Caki2 (cell line): ENCODE measurements at regions not wholly inside any gene's neighbourhood (a gene's known extent, or its start where the extent isn't known, plus 50 kb on each side); places are given as distances from the start of the nearest gene placed in this dataset.

Experiments
- DNase-seq: peaks from one replicate; pipeline ENCODE4 v3.0.0-alpha.2; 2015; ENCODE audit warnings: low read depth
- in situ Hi-C: cut with HindIII; loops from 2 replicates; pipeline ENCODE4 v1.10.0; 2016; ENCODE audit warnings: low sequenced_read_pairs, low pct_unique_long_range_greater_than_20kb, mixed read lengths

- in situ Hi-C loops, result no loop called here
- no peak for DNase-seq
These were observed 296.9 kb upstream of the CDH5 start for GRCh38 chr16:66069587-66069986.

DNA sequence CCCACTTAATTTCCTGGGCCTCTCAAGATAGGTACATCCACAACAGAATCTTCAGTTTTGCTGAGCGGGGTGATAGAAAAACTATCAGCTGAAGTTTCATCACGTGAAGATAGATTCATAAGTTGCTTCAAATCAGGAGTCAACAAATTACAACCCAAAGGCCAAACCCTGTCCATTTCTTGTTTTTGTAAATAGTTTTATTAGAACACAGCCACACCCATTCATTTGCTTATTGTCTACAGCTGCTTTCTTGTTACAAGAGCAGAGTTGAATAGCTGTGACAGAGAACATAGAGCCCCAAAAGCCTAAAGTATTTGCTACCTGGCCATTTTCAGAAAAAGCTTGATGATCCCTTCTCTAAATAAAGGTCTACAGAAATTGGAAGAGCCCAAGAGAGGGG, 300.1 kb upstream of the CDH5 start:
- DNase-seq, result no peak
- in situ Hi-C loops, result no loop called here

GRCh38 chr16:66065925-66066324, 300.6 kb upstream of the CDH5 start:
- in situ Hi-C loops, result no loop called here

GRCh38 chr16:66064801-66065530, 301.5 kb upstream of the CDH5 start:
- DNase-seq, result no peak
- in situ Hi-C loops, result no loop called here

More at GRCh38 chr16:66065925-66066324, 300.6 kb upstream of the CDH5 start:
- DNase-seq, result no peak

DNA sequence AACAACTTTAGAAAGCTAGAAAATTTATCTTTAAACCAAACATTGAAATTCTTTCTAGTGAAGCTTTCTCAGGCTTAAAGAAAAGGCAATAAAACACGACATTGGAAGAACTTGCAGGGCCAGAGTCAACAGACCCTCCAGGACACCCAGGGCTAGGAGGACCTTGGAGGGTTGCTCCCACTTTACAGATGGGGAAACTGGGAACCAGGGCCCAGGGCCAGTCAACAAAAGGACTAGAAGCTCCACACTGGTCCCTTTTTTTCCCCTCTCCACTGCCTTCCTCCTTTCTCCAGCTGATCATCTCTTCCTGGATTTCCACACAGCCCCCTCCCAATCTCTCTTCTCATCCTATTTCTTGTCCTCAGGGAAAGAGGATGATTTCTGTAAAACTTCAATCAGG, 307.7 kb upstream of the CDH5 start:
- no peak for DNase-seq
- in situ Hi-C loops, result no loop called here

DNA sequence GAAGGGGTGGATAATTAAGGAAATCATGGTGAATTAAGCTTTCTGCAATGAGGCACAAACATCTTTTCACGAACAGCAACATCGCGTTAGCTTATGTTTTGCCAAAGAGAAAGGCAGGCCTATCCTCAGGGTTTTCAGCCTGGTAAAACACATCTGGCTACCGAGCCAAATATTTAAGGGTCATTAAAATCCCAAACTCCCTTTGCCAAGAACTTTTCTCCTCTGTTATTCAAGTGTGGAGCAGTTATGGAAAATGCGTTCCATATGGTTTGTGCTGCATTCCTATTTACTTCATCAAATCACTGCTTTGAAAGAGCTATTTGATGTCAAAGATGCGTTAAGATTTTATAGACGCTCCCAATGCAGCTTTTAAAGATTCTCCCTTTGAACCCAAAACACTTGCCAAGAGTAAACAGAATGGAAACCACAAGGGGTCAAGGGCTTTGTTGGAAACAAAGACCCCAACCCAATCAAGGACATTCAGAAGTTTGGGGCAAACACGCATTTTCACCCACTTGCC, 308.3 kb upstream of the CDH5 start:
- in situ Hi-C loops, result no loop called here
- no peak for DNase-seq

- DNase-seq, result no peak
- in situ Hi-C loops, result no loop called here
These were observed 309.4 kb upstream of the CDH5 start for GRCh38 chr16:66057057-66057456.

GRCh38 chr16:66054095-66054494, 312.4 kb upstream of the CDH5 start:
- in situ Hi-C loops, result no loop called here

GRCh38 chr16:66052745-66053144, 313.7 kb upstream of the CDH5 start:
- no peak for DNase-seq
- in situ Hi-C loops, result no loop called here

More at GRCh38 chr16:66054095-66054494, 312.4 kb upstream of the CDH5 start:
- DNase-seq, result no peak

DNA sequence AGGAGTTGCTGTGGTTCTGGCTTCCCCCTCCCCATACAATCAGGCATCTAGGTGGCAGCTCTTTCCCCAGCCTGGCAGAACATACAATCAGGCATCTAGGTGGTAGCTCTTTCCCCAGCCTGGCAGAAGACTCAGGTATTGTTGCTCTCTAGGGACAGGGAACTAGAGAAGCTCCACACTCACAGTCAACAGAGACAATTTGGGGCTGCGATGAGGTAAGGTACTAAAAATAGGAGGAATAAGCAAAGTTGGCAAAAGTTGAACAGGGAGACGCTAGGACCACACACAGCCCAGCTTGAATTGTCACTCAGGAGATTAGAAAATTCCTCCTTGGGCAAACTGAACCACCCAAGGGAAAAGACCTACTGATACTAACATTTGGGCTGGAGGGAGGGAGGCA, 315.5 kb upstream of the CDH5 start:
- no peak for DNase-seq
- in situ Hi-C loops, result no loop called here

DNA sequence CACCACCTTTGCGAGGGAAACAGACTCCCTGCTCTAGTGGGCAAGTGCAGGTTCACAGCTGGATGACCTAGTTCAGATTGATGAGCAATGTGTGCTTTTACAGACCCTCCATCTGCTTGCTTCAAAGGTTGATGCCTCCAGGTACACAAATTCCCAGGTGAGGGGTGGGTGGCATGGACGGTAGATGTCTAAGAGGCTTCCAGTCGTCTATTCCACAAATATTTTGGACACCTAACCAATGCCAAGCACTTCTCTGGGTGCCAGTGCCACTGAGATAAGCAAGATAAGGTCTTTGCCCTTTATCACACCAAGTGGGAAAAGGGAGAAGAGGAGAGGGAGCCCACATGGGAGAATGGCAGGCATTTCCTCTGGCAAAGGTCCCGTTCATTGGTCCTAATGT, 316.6 kb upstream of the CDH5 start:
- no peak for DNase-seq
- in situ Hi-C loops, result no loop called here

DNA sequence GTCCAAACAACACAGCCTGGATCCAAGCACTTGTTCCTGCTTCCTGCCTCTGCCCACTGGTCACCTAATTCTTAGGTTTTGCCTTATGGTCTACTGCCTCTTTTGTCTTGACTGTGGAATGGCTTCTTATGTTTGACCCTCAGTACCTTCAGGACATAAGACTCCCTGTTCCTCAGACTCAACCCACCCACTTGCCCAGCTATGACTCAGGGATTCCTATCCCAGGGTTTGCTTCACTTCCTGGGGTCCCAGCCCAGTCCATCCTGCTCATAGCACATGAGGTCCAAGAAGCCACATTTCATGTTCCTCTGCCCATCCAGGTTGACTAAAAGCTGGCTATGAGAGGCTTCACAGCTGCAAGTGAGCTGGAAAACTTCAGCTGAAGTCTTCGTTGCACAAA, 320.9 kb upstream of the CDH5 start:
- no peak for DNase-seq
- in situ Hi-C loops, result no loop called here

DNA sequence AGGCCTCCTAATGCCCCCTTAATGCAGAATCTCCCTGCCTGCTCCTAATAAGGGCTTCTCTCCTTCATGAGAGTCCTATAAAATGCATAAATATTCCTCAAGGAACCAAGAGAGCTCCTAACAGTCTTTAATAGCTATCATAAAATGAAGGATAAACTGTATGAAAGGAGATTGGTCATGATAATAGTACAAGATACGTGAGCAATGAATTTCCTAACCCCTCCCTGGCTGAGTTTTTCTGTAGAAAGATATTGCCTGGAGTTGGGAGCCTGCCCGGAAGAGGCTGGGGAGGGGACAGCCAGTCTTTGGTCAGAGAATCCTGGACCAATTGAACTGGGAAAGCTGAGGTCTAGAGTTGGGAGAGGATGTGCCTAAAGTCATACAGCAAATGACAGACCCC, 321.9 kb upstream of the CDH5 start:
- in situ Hi-C loops, result no loop called here
- no peak for DNase-seq

GRCh38 chr16:66044089-66044488, 322.4 kb upstream of the CDH5 start:
- DNase-seq, result no peak
- in situ Hi-C loops, result no loop called here

GRCh38 chr16:66043326-66043725, 323.2 kb upstream of the CDH5 start:
- no peak for DNase-seq
- in situ Hi-C loops, result no loop called here

GRCh38 chr16:66042341-66042740, 324.1 kb upstream of the CDH5 start:
- no peak for DNase-seq
- in situ Hi-C loops, result no loop called here

GRCh38 chr16:66041907-66042306, 324.6 kb upstream of the CDH5 start:
- in situ Hi-C loops, result no loop called here

DNA sequence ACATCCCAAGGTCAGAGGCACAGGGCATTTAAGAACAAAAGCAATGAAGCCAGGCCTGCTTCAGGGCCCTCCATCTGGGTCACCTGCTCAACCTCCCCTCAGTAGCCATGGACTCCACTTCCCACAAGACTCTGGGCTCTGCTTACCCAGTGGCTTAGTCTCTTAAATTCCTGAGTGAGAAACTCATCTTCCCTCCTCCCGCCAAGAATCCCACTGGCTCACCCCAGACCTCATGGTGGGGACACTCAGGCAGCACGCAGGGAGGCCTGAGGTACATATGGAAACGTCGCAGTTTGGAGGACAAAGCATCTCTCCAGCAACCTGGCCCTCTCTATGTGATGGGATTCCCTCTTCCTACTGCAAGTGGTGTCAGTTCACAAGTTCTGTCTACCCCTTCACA, 326.7 kb upstream of the CDH5 start:
- no peak for DNase-seq
- in situ Hi-C loops, result no loop called here

More at GRCh38 chr16:66041907-66042306, 324.6 kb upstream of the CDH5 start:
- no peak for DNase-seq

DNA sequence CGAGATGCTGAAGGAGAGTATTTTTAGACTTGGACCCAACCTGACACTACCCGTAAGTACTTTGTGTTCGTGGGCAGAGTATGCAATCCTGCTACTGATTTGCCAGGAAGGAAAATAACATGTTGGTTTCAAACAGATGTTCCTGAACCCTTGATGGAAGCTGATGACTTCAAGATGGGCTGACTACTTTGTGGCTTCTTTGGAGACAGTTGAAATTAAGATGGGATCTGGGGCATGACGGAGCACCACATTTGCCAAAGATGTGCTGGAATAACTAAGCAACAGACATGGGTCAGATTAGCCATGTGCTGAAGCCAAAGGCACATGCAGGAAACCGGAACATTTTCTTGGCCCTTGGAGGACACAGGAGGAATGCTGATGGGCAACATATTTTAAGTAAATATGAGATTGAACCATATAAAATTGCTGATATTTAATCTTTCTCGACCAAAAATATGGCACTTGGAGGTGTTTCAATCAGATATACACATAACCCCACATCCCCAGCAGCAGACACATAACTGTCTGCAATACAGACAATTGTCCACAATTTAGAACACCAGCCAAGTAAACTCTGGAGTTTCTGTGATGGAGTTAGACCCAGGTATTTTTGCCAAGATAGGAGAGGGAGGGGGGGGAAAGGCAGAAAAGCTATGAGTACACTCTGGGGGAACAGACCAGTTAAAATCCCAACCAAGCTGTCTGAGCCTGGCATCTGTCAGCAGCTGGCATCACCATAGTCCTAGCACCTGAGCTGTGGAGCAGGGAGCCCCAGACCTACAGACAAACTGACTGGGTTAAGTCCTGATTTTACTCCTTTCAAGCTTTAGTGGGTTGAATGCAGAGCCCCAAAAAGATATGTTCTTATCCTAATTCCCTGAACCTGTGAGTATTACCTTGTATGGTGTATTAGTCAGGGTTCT, 329.4 kb upstream of the CDH5 start:
- no peak for DNase-seq
- in situ Hi-C loops, result no loop called here
